ENCODE measurements at regions not wholly inside any gene's neighbourhood (a gene's known extent, or its start where the extent isn't known, plus 50 kb on each side); places are given as distances from the start of the nearest gene placed in this dataset.
"Not testable (repeated sequence)": the region's sequence is repeated elsewhere in the genome, so short reads cannot be mapped to it uniquely, and the experiment has no call there.

DNA sequence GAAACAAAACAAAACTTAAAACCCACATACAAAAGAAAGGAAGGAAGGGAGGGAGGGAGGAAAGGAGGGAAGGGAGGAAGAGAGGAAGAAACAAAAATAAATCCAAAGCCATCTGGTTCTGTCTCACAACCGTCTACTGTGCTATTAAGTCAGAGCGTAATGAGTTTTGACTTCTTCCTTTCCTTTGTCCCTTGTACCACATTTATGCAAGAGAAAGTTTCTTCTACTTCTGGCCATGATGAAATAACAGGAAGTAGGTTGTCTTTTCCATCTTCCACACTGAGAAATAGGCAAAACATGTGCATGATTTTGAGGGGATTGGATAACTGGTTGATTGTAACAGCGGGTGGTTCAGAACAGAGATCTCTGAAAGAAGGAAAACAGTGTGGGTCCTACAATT lies 121.4 kb downstream of the CTAGE1 start:
- no peak for ATAC-seq
- DNase-seq = no peak
- intact Hi-C loops (cut with micrococcal nuclease) = no loop called here

GRCh38 chr18:22293417-22293816 lies 124.0 kb downstream of the GATA6 start:
- ATAC-seq (no peak), DNase-seq (no peak)
- intact Hi-C loops (cut with micrococcal nuclease) = no loop called here

DNA sequence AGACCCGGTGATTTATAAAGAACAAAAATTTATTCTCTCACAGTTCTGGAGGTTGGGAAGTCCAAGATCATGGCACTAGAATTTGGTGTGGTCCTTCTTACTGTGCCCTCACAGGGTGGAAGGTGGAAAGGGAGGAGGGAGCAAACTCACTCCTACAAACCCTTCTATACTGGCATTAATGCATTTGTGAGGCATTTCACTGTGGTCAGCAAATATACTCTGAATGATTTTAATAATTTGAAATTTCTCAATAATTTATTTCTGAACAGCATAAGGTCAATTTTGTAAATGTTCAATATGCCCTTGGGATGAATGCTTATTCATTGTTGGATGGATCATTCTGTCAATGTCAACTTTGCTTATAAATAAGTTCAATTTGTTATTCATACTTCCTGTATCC lies 120.6 kb downstream of the GATA6 start:
- intact Hi-C loops (cut with micrococcal nuclease) = no loop called here
- ATAC-seq (no peak), DNase-seq (no peak)

- peak; percentile 31 for DNase-seq
Measured at GRCh38 chr18:22286585-22286984, 117.2 kb downstream of the GATA6 start.

DNA sequence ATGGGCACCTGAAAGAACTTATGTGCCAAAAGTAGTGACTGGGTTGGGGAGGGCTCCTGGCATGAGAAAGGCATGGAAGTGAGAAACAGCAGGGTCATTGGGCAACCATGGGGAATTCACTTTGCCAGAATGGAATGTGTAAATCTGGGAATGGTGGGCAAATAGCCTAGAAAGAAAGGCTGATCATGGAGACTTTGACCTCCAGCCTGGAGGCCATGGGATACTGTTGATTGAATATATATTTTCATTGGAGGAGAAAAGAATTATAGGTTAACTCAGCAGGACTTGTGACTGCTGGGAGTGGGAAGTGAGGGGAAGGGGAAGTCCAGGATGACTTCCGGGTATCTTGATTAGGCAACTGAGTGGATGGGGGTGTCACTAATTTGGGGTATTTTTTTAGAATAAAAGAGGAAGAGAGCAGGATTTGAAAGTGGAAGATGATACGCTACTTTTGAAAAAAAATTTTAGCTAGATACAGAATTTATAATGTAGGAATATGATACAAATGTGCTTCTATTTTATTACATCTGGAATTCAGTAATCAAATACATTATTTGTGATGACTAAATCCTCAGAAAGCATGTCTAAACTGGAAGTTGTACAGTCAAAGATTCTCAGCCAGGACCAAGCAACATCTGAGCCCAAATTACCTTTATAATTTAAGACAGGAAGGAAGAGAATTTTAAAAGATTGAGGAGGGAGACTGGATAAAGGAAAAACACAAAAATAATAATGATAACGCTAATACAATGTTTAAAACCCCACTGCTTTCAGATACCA lies 116.2 kb downstream of the GATA6 start:
- intact Hi-C loops (cut with micrococcal nuclease) = no loop called here
- DNase-seq = no peak
- ATAC-seq = no peak

More at GRCh38 chr18:22286585-22286984, 117.2 kb downstream of the GATA6 start:
- intact Hi-C loops (cut with micrococcal nuclease) = no loop called here
- peak; percentile 63 for ATAC-seq

- no peak for ATAC-seq
- intact Hi-C loops (cut with micrococcal nuclease) = no loop called here
- DNase-seq = no peak
Measured at GRCh38 chr18:22284581-22285360, 115.4 kb downstream of the GATA6 start.

GRCh38 chr18:22283855-22284254 lies 114.5 kb downstream of the GATA6 start:
- intact Hi-C loops (cut with micrococcal nuclease); DNase-seq; ATAC-seq: not testable (repeated sequence)

- no peak for ATAC-seq
- no peak for DNase-seq
- intact Hi-C loops (cut with micrococcal nuclease) = no loop called here
Measured at GRCh38 chr18:22283397-22283796, 114.0 kb downstream of the GATA6 start.

- DNase-seq = no peak
- intact Hi-C loops (cut with micrococcal nuclease) = no loop called here
- no peak for ATAC-seq
Measured at GRCh38 chr18:22283116-22283395, 113.7 kb downstream of the GATA6 start.

DNA sequence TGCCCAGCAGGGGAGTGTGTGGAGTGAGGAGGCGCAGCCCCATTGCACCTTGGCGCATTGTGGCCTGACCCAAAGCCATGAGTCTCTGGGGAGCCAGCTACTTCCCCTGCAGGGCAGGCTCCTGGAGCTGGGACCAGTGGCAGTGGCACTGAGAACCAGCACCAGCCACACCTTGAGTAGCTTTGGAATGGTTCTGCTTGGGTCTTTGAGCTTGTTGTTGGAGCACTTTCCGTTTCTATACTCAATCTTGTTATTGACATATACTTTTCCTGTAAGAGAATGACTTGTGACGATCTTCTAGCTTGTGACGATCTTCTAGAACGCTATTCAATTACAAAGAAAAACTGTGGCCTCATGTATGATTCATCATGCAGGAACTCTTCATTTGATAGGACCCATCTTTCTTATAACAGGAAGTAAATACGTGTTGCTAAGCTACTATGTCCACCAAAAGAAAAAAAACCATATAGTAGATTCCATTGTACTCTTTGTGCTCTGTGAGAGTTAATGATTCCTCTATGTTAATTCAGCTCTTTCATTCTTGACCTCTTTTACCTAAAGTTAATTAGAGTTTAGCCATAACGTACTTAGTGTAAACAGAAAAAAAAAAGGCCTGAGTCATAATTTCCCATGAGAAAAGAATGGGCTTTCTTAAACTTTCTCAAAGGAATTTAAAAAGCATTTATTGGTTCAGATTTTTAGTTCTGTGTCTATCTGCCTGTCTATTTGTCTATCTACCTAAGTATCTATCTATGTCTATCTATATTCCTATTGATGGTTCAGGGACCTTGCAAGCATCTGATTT lies 113.1 kb downstream of the GATA6 start:
- DNase-seq (no peak), ATAC-seq (no peak)
- intact Hi-C loops (cut with micrococcal nuclease) = no loop called here

DNA sequence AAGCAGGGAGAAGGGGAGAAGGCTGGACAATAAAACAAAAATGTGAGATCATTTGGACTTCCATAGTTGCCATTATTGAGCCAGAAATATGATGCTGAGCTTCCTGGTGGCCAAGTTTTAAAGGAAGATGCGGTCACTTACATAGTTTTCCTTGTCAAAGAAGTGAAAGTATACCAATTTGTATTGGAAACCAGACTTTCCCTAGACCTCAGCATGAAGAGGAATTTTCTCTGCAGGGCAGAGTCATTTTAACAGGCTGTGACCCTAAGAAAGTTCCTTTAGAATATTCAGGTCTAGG lies 111.0 kb downstream of the GATA6 start:
- intact Hi-C loops (cut with micrococcal nuclease) = no loop called here
- ATAC-seq (no peak), DNase-seq (no peak)

DNA sequence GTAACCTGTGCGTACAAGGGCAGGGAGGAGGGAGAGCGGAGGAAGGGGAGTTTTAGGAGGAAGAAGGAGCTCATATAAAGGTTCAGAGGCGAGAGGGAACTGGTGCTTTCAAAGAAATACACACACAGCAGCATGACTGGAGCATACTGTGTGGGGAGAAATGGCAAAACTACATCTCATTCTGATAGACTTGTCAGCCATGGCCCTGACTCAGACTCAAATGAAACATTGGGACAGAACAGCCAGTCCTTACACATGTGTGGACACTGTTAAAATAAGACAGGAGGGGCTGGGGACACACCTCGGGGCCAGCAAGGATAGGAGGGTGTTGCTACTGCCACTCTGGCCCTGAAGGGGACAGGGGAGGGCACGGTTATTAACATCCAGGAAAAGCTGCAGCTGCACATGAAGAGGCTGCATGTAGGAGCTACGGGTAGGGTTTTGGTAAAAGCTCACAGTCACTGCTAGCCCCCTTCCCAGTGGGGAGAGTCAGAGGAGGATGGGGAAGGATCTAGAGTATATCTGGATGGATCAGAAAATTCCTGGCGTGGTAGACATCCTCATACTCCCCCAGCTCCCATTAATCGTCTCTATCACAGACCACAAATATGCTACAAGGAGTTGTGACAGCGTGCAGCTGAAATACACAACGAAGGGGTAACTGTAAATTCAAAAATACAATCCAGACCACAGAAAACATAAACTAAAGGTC lies 110.5 kb downstream of the GATA6 start:
- DNase-seq = no peak
- peak; percentile 41 for ATAC-seq
- intact Hi-C loops (cut with micrococcal nuclease) = loop anchor here (10.0 kb wide), 1 partner anchor 65 kb away; no protein-coding TSS in a partner anchor

DNA sequence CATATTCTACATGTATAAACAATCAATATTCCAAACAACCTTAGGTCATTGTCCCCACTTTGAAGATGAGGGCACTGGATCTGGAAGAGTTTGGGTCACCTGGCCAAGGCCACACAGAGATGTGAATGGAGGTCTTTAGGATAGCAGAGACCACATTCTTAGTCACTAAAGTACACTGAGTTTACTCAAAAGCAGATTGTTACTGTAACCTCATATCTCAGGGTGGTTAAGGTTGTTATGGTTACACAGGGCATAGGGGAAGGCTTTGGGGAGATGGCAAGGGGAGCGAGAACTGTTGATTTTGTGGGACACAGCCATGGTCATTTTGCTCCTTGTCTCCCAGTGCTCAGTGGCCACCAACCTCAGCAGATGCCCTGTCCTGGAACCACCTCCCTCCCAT lies 109.4 kb downstream of the GATA6 start:
- DNase-seq (no peak), ATAC-seq (no peak)
- intact Hi-C loops (cut with micrococcal nuclease) = loop anchor here (10.0 kb wide), 1 partner anchor 66 kb away; no protein-coding TSS in a partner anchor

DNA sequence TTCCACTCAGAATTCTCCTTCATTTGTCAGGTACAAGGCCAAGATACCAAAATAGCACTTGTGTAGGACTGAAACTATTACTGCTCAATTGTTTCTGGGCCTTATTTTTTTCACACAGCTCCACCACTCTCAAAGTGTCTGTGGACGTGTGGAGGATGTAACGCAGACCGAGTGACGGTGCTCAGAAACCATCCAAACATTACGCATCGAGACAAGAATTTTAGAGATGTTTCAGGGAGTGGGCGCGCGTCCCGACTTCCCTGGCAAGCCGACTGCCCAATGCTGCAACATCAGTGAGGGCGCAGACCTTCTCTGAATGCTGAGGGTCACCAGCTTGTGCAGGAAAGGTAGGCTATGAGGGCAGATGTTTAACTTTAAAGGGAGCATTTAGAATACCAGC lies 108.4 kb downstream of the GATA6 start:
- peak; percentile 89 for DNase-seq
- ATAC-seq = peak; percentile 88
- intact Hi-C loops (cut with micrococcal nuclease) = loop anchor here (10.0 kb wide), 1 partner anchor 67 kb away; no protein-coding TSS in a partner anchor

DNA sequence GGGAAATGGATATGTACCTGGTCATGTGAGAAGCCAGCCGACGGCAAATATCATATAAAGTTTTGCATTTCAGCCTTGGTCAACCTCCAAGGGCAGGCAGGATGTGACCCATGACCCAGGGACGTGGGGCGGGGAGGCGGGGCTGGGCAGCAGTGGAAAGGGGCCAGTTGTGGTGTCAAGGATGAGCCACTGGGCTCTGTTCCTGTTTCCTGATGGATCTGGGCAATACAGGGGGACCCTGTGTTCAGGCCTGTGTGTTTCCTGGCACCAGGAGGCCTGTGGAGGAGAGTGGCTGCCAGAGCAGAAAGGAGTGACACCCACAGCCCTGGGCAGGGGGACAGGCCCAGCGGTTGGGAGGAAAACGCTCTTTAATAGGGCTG lies 106.9 kb downstream of the GATA6 start:
- intact Hi-C loops (cut with micrococcal nuclease) = loop anchor here (10.0 kb wide), 1 partner anchor 68 kb away; no protein-coding TSS in a partner anchor
- ATAC-seq (peak; percentile 42), DNase-seq (peak; percentile 52)

- DNase-seq (peak; percentile 49), ATAC-seq (peak; percentile 36)
- intact Hi-C loops (cut with micrococcal nuclease) = loop anchor here (10.0 kb wide), 1 partner anchor 69 kb away; no protein-coding TSS in a partner anchor
Measured at GRCh38 chr18:22275706-22276333, 106.4 kb downstream of the GATA6 start.

DNA sequence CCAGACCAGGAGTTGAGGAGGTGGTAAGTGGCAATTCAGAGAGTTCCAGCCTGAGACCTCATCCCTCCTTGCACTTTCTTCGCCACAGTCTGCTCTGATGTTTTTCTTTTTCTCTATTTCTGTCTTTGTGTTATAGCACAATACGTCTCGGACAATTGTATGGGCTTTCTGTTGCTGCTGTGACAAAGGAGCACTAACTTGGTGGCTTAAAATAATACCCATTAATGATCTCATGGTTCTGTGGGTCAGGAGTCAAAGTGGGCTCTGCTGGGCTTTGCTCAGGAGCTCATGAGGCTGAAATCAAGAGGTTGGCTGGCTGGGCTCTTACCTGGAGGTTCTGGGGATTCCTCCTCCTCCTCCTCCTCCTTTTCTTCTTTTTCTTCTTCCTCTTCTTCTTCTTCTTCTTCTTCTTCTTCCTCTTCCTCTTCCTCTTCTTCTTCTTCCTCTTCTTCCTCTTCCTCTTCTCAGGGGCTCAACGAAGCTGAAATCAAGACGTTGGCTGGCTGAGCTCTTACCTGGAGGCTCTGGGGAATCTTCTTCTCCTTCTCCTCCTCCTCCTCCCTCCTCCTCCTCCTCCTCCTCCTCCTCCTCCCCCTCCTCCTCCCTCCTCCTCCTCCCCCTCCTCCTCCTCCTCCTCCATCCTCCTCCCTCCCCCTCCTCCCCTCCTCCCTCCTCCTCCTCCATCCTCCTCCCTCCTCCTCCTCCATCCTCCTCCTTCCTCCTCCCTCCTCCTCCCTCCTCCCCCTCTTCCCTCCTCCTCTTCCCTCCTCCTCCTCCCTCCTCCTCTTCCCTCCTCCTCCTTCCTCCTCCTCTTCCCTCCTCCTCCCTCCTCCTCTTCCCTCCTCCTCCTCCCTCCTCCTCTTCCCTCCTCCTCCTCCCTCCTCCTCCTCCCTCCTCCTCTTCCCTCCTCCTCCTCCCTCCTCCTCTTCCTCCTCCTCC lies 104.0 kb downstream of the GATA6 start:
- no peak for DNase-seq
- intact Hi-C loops (cut with micrococcal nuclease) = loop anchor here (10.0 kb wide), 1 partner anchor 71 kb away; no protein-coding TSS in a partner anchor
- ATAC-seq = no peak

DNA sequence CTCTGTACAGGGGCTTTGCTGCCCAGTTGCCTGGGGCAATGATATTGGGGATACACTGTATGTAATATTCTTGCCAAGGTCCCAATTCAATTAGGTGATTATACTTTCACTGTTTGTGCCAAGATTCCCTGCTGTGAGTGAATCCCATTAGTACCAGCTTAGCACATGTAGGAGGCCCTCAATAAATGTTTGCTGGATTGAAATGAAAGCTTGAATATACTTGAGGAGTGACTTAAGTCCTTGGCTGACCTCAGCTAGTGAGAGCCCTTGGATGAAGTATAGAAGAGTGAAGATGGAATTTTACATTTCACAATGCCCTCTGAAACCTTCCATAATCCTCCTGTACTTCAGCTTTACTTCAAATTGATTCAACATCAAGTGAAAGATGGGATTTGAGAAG lies 102.9 kb downstream of the GATA6 start:
- intact Hi-C loops (cut with micrococcal nuclease) = loop anchor here (10.0 kb wide), 1 partner anchor 73 kb away; no protein-coding TSS in a partner anchor
- DNase-seq = no peak
- no peak for ATAC-seq
